SIG-M5 treated with dmso at 0.1 percent for 504 hours (cell line): ENCODE measurements at regions not wholly inside any gene's neighbourhood (a gene's known extent, or its start where the extent isn't known, plus 50 kb on each side); places are given as distances from the start of the nearest gene placed in this dataset.
A peak's percentile ranks its signal among the peaks of the same experiment; 100 is the strongest.
"Not testable (repeated sequence)": the region's sequence is repeated elsewhere in the genome, so short reads cannot be mapped to it uniquely, and the experiment has no call there.

ENCODE experiments used
- DNase-seq: peaks from one replicate; lab custom pipeline; 2025; ENCODE audit not compliant: unreplicated experiment; lab: John Stamatoyannopoulos, UW

GRCh38 chr4:8976466-8977128 is 105.0 kb upstream of the HMX1 start:
- DNase-seq: peak; percentile 2

GRCh38 chr4:8972635-8973034 is 101.0 kb upstream of the HMX1 start:
- DNase-seq: not testable (repeated sequence)

GRCh38 chr4:8965896-8966295 is 94.3 kb upstream of the HMX1 start:
- DNase-seq: not testable (repeated sequence)

GRCh38 chr4:8964201-8964788 is 92.7 kb upstream of the HMX1 start:
- not testable (repeated sequence) for DNase-seq

- not testable (repeated sequence) for DNase-seq
Observed at GRCh38 chr4:8963533-8963932, 91.9 kb upstream of the HMX1 start.

GRCh38 chr4:8961343-8961742 is 89.7 kb upstream of the HMX1 start:
- DNase-seq: peak; percentile 24

GRCh38 chr4:8959471-8959870 is 87.8 kb upstream of the HMX1 start:
- DNase-seq: not testable (repeated sequence)

GRCh38 chr4:8954001-8954400 is 82.4 kb upstream of the HMX1 start:
- DNase-seq: not testable (repeated sequence)

- not testable (repeated sequence) for DNase-seq
Observed at GRCh38 chr4:8952791-8953190, 81.2 kb upstream of the HMX1 start.

GRCh38 chr4:8952109-8952508 is 80.5 kb upstream of the HMX1 start:
- not testable (repeated sequence) for DNase-seq

GRCh38 chr4:8945506-8945905 is 73.9 kb upstream of the HMX1 start:
- not testable (repeated sequence) for DNase-seq

- DNase-seq: not testable (repeated sequence)
Observed at GRCh38 chr4:8943367-8943766, 71.7 kb upstream of the HMX1 start.

GRCh38 chr4:8942088-8942487 is 70.4 kb upstream of the HMX1 start:
- not testable (repeated sequence) for DNase-seq

GRCh38 chr4:8941492-8941805 is 69.8 kb upstream of the HMX1 start:
- not testable (repeated sequence) for DNase-seq

GRCh38 chr4:8940792-8941491 is 69.3 kb upstream of the HMX1 start:
- no peak for DNase-seq

GRCh38 chr4:8939840-8940742 is 68.5 kb upstream of the HMX1 start:
- no peak for DNase-seq

- no peak for DNase-seq
Observed at GRCh38 chr4:8939160-8939839, 67.7 kb upstream of the HMX1 start.

- DNase-seq: no peak
Observed at GRCh38 chr4:8938623-8939022, 67.0 kb upstream of the HMX1 start.

GRCh38 chr4:8938137-8938536 is 66.5 kb upstream of the HMX1 start:
- no peak for DNase-seq

GRCh38 chr4:8932884-8933283 is 61.2 kb upstream of the HMX1 start:
- no peak for DNase-seq

- DNase-seq: no peak
Observed at GRCh38 chr4:8928074-8928473, 56.4 kb upstream of the HMX1 start.
